ENCODE measurements at regions not wholly inside any gene's neighbourhood (a gene's known extent, or its start where the extent isn't known, plus 50 kb on each side); places are given as distances from the start of the nearest gene placed in this dataset.

GRCh38 chr12:114936148-114937079 is 252.4 kb upstream of the TBX3 start:
- DNase-seq (ENCODE audit: low read depth) = peak; percentile 24

- DNase-seq (ENCODE audit: low read depth) = no peak
Measured at GRCh38 chr12:114935658-114936057, 251.7 kb upstream of the TBX3 start.

- peak; percentile 90 for DNase-seq (ENCODE audit: low read depth)
Measured at GRCh38 chr12:114933428-114934160, 249.6 kb upstream of the TBX3 start.

GRCh38 chr12:114932806-114933205 is 248.8 kb upstream of the TBX3 start:
- no peak for DNase-seq (ENCODE audit: low read depth)

- no peak for DNase-seq (ENCODE audit: low read depth)
Measured at GRCh38 chr12:114931025-114931424, 247.1 kb upstream of the TBX3 start.

GRCh38 chr12:114926341-114926740 is 242.4 kb upstream of the TBX3 start:
- DNase-seq (ENCODE audit: low read depth) = no peak

- no peak for DNase-seq (ENCODE audit: low read depth)
Measured at GRCh38 chr12:114924946-114925475, 241.0 kb upstream of the TBX3 start.

- DNase-seq (ENCODE audit: low read depth) = no peak
Measured at GRCh38 chr12:114921781-114922180, 237.8 kb upstream of the TBX3 start.

- peak; percentile 60 for DNase-seq (ENCODE audit: low read depth)
Measured at GRCh38 chr12:114920771-114921554, 237.0 kb upstream of the TBX3 start.

- DNase-seq (ENCODE audit: low read depth) = no peak
Measured at GRCh38 chr12:114919479-114919878, 235.5 kb upstream of the TBX3 start.

GRCh38 chr12:114918535-114919233 is 234.7 kb upstream of the TBX3 start:
- peak; percentile 56 for DNase-seq (ENCODE audit: low read depth)

- no peak for DNase-seq (ENCODE audit: low read depth)
Measured at GRCh38 chr12:114917953-114918352, 234.0 kb upstream of the TBX3 start.

- DNase-seq (ENCODE audit: low read depth) = no peak
Measured at GRCh38 chr12:114917307-114917706, 233.3 kb upstream of the TBX3 start.

GRCh38 chr12:114916541-114916940 is 232.6 kb upstream of the TBX3 start:
- DNase-seq (ENCODE audit: low read depth) = peak; percentile 10

- DNase-seq (ENCODE audit: low read depth) = peak; percentile 79
Measured at GRCh38 chr12:114916124-114916523, 232.1 kb upstream of the TBX3 start.

GRCh38 chr12:114913871-114914801 is 230.2 kb upstream of the TBX3 start:
- peak; percentile 18 for DNase-seq (ENCODE audit: low read depth)

- DNase-seq (ENCODE audit: low read depth) = no peak
Measured at GRCh38 chr12:114912811-114913210, 228.8 kb upstream of the TBX3 start.

GRCh38 chr12:114911196-114911595 is 227.2 kb upstream of the TBX3 start:
- DNase-seq (ENCODE audit: low read depth) = no peak

- DNase-seq (ENCODE audit: low read depth) = peak; percentile 34
Measured at GRCh38 chr12:114904254-114905003, 220.5 kb upstream of the TBX3 start.
